AG09319 (cell line): ENCODE measurements at regions not wholly inside any gene's neighbourhood (a gene's known extent, or its start where the extent isn't known, plus 50 kb on each side); places are given as distances from the start of the nearest gene placed in this dataset.

Source experiments
- DNase-seq: peaks from one replicate; pipeline ENCODE4 v3.0.0-alpha.2; 2010; ENCODE audit warnings: low read depth; ENCODE audit errors: extremely low read depth
- CTCF ChIP-seq: IDR thresholded peaks from 2 replicates; pipeline ENCODE4 v1.5.1; 2011; ENCODE audit warnings: low read depth, mild to moderate bottlenecking, inconsistent platforms, low read length, moderate library complexity

GRCh38 chr18:70418546-70419311 is 129.9 kb downstream of the SOCS6 start:
- no peak for TF ChIP-seq CTCF
- no peak for DNase-seq

- no peak for TF ChIP-seq CTCF
- no peak for DNase-seq
These were observed 129.0 kb downstream of the SOCS6 start for GRCh38 chr18:70417847-70418246.

- no peak for DNase-seq
- TF ChIP-seq CTCF, result no peak
These were observed 127.7 kb downstream of the SOCS6 start for GRCh38 chr18:70416496-70416895.

- no peak for DNase-seq
- no peak for TF ChIP-seq CTCF
These were observed 127.1 kb downstream of the SOCS6 start for GRCh38 chr18:70415823-70416488.

GRCh38 chr18:70414315-70414900 is 125.6 kb downstream of the SOCS6 start:
- no peak for TF ChIP-seq CTCF

GRCh38 chr18:70413455-70413854 is 124.6 kb downstream of the SOCS6 start:
- no peak for TF ChIP-seq CTCF
- DNase-seq, result no peak

More at GRCh38 chr18:70414315-70414900, 125.6 kb downstream of the SOCS6 start:
- no peak for DNase-seq

GRCh38 chr18:70411876-70412435 is 123.1 kb downstream of the SOCS6 start:
- DNase-seq, result no peak
- TF ChIP-seq CTCF, result no peak
